ENCODE measurements at regions not wholly inside any gene's neighbourhood (a gene's known extent, or its start where the extent isn't known, plus 50 kb on each side); places are given as distances from the start of the nearest gene placed in this dataset.
"Not testable (repeated sequence)": the region's sequence is repeated elsewhere in the genome, so short reads cannot be mapped to it uniquely, and the experiment has no call there.

DNA sequence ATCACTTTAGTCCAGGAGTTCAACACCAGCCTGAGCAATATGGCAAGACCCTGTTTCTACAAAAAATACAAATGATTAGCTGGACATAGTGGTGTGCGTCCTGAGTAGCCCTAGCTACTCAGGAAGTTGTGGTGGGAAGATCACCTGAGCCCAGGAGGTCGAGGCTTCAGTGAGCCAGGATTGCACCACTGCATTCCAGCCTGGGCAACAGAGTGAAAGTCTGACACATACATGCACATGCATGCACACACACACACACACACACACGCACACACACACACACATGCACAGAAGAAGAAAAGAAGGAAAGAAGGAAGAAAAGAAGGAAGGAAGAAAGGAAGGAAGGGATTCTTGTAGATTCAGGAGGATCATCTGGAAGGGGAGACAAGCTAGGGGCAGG lies 104.4 kb upstream of the USP25 start:
- ChIA-PET POLR2A (no interaction called here), CTCF (interaction anchor here (0.6 kb wide), 1 partner anchor 1761 kb away, joined by 3 read pairs; no protein-coding TSS in a partner anchor)

DNA sequence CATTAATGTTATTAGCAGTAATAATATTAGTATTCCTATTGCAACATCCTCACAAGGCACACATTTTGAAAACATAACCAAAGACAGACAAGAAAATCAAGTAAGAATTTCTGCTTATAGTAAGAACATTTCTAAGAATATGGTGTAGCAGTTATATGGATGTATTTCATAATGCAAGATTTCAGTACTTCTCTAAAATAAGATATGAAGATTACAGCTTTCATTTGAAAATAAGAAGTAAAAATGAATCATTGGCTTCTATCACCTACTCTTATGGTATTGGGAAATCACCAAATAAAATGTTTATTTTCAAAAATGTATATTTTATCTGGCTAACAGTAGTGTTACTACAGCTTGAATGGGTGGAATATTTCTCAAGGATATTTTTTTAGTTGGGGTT lies 103.8 kb upstream of the USP25 start:
- CTCF ChIA-PET: no interaction called here
- POLR2A ChIA-PET: no interaction called here

DNA sequence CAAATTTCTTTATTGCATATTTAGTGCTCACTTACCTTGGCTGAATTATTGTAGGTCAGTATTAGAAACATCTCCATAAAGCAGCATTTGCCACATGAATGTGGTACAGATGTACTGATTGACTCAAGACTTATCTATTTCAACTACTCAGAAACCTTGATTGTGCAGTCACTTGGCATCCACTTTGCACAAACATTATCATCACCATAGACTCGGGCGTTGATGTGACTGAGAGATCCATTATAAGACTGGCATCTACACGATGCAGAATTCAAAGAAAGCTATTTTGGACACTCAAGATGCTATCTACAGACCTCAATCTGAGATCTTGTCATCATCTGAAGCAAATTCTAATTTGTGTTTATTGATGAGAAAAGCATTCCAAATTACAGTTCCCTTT lies 102.8 kb upstream of the USP25 start:
- POLR2A ChIA-PET: no interaction called here
- CTCF ChIA-PET: no interaction called here

DNA sequence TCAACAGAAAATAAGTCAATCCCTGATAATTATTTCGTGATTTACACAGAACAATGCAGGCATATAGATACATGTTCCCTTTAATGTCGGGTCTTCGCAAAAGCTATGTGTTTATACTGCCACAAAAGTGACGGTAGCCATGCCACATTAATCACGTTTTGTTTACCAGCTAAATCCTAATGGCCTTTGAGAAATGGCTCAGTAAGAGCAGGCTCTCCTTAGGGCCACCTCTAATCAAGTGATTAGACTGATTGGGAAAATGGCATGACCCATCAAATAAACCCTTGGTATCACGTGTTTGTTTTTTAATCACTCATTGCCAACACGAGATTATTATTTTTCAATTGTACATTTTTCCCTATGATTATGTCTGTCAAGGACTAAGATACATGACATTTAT lies 102.0 kb upstream of the USP25 start:
- ChIA-PET POLR2A (no interaction called here), CTCF (no interaction called here)

DNA sequence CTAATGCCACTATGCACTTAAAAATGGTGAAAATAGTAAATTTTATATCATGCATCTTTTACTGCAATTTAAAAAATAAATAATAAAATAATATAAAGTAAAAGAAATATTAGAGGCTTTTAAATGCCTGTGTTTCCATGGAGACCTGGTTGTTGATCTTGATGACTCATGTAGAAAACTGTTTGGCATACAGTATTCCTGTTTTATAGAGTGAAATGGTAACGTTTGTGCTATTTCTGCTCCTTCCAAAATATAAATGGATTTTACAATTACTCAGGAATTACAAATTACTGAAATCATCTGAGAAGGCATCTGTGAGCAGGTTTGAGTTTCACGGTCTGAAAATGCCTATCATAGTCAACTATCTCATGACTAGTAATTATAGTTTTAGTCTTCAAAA lies 98.4 kb upstream of the USP25 start:
- ChIA-PET POLR2A (no interaction called here), CTCF (no interaction called here)

DNA sequence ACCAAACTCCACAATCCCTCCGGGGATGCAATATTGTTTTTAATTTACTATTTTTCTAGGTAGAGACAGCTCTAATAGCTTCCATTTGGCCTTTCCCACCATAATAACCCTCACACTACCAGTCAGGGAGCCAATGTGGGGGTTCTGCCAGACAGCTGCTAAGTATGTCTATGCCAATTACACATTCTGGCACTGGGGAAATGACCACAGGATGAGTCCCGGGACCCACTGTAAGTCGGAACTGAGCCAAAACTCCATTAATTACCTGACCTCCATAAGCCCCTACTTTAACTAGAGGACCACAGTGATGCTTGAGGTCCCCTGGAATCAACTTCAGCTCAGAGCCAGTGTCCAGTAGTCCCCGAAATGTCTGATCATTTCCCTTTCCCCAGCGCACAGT lies 95.2 kb upstream of the USP25 start:
- CTCF ChIA-PET, POLR2A ChIA-PET: not testable (repeated sequence)

DNA sequence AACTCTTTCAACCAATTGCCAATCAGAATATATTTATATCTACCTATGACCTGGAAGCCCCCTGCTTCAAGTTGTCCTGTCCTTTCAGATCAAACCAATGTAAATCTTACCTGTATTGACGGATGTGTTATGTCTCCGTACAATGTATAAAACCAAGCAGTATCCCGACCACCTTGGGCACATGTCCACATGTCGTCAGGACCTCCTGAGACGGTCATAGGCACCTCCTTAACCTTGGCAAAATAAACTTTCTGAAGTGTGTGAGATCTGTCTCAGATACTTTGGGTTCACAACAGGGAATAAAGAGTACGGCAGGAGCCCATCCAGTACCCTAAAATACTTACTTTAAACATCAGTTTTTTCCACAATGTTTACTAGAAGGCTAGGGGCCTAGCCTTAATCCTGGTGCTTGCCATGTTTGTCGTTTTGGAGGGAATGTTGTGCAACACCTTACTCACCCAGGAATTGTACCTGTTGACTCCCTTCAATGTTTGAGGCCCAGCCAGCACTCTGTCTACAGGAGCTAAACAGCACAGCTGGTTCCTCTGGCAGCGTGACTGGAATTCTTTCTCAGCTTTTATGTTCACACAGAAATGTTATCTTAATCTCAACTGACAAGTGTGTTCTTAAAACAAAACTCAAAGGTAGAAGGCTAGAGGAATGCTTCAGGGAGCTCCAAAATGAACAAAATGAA lies 90.8 kb upstream of the USP25 start:
- POLR2A ChIA-PET: no interaction called here

DNA sequence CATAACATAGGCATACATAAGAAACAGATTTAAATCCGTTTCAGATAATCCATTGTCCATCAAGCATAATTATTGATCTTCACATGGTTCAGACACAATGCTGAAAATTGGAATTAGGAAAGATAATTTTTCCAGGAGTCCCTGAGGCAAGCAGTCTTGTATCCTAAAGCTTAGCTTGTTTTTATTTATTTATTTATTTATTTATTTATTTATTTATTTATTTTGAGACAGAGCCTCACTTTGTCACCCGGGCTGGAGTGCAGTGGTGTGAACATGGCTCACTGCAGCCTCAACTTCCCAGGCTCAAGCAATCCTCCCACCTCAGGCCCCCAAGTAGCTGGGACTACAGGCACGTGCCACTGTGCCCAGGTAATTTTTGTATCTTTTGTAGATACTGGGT lies 89.7 kb upstream of the USP25 start:
- CTCF ChIA-PET: interaction anchor here (1.0 kb wide), 1 partner anchor 39 kb away, joined by 3 read pairs; no protein-coding TSS in a partner anchor
- POLR2A ChIA-PET: not testable (repeated sequence)

More for the DNA sequence above, 90.8 kb upstream of the USP25 start:
- CTCF ChIA-PET: interaction anchor here (1.0 kb wide), 1 partner anchor 41 kb away, joined by 3 read pairs; no protein-coding TSS in a partner anchor

DNA sequence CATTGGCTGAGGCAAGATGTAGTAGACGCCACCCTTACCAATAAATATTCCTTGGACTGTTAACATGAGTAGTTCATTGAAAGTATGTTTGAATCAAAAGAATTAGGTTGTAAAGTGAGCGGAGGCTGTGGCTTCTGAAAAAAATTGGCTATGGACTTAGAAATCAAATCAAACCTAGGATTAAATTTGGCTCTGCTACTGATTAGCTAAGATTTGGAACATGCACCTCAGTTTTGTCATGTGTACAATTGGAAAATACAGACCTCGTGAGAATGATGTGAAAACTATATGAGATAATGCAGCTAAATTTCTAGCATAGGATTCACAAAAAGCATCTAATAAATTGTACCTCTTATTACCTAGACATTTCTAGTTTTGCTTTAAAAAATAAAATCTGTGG lies 85.3 kb upstream of the USP25 start:
- CTCF ChIA-PET: no interaction called here
- POLR2A ChIA-PET: no interaction called here

DNA sequence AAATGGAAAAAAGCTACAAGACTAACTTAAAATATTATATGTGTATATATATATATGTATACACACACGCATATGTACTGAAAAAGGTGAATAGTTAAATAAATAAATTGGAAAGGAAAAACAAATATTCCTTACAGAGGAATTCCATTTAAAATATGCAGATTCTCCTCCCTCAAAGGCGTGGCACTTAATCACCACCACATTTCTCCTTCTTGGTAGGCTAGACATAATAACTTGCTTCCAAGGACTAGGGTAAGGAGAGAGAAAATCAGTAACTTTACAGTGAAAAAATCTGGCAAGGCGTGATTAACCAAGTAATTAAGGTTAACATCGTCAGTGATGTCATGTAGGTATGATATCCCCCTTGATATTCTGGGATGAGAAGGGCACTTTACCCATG lies 84.0 kb upstream of the USP25 start:
- CTCF ChIA-PET: no interaction called here
- POLR2A ChIA-PET: no interaction called here

DNA sequence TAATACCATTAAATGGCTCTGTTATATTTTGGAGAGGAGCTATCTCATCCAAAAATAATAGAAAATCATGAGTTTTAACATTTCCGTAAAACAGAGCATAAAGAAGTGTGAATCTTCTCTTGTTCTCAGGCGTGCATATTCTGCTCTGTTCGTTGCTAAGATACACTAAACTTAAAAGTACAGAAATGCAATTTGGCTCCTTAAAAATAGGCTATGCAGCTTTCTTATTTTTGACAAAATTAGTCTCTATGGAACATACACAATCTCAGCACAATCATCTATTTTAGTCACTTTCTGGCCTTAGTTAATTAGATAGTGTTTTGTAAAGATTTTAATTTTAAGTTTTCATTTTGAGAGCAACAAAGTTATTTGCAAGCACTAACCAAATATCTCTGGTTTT lies 79.0 kb upstream of the USP25 start:
- CTCF ChIA-PET: no interaction called here

DNA sequence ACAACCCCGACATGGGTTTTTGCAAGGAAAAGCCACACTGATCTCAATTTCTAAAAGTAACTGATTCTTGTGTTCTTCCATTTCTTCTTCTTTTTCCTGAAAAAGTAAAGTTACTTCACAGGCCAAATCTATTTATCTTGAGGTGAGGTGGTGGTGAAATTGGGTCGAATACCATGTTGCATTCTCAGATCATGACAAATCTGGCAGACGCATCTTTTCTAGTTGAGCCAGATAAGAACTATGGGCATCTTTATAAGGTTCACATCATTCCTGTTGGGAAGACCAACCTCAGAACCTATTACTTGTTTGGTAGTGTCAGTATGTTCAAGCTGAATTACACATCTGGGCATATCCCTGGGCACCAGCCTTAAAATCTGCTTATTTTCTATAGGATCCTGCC lies 78.6 kb upstream of the USP25 start:
- POLR2A ChIA-PET: no interaction called here
- CTCF ChIA-PET: no interaction called here

More for the DNA sequence above, 79.0 kb upstream of the USP25 start:
- POLR2A ChIA-PET: no interaction called here

DNA sequence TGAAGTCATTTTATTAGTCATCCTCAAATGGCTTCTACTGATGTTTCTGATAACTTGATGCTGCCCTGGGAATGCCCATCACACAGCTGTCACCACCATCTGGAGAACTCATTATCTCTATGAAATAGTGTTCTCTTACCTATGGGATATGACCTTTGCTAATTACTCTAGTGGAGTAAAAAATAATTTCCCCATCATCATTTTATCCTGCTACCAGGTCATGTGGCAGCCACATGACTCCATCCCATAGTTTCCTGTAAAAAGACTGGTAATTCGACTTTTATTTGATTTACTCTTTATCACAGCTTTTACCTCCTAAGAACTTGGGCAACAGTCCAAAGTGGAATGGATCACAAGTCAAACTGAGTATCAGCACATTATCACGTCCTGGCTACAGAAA lies 76.1 kb upstream of the USP25 start:
- ChIA-PET POLR2A (no interaction called here), CTCF (no interaction called here)

DNA sequence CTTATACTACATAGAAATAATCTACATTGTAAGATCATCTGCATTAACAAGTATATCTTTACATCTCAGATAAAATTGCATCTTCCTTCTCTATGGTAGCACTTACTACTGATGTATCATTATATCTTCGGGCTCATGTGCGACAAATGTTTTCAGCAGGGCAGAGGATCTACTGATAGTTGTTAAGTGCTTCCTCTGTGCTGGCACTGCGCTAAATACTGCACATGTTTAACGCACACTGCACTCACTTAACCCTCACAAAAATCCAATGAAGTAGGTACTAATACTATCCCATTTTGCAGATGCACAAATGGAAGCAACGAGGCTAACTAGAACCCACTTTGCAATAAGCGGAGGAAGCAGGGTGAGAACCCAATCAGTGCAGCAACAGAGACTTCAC lies 75.6 kb upstream of the USP25 start:
- CTCF ChIA-PET: no interaction called here
- POLR2A ChIA-PET: no interaction called here

DNA sequence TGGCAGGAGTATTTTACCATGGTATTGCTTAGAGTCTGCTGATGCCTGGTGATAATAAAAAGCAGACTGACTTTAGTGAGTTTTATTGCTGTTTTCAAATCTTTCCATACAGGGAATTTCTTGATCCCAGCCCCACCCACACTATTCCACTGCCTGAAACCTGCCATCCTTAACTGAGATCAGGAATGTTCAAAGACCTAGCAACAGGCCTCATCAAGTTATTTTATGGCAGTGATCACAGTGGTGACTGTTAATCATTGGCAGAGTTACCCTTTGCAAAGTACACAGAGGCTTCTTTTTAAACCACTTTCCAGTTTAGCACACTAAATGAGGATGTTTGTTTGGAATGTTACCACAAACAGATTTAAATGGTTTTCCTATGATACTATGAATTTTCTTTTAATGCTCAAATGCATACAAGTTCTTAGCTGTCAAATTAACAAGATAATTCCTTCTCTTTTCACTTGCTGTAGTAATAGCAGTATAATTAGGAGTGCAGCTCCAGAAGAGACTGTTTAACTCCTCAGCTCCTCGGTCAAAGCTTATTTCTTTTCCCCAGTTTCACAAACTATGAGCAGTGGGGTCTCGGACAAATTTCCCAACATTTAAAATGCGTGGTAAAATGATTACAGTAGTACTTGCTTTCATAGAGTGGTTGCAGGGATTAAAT lies 69.9 kb upstream of the USP25 start:
- POLR2A ChIA-PET: no interaction called here

DNA sequence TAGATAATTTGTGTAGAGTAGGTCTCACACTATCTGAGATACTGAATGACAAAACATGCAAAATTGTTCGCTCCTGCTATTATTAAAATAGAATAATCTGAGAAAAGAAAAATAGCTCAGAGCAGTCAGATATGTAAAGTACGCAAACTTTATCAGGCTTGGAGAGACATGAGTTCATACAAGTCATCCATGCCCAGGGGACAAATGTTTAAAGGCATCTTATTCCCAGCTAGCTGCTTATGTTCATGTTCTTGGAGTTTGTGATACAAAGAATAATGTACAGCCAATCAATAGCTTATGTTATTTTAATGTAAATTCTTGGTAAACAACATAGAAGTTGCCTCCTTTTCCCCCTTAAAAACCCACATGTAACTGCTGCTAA lies 69.4 kb upstream of the USP25 start:
- POLR2A ChIA-PET: no interaction called here
- CTCF ChIA-PET: no interaction called here

More for the DNA sequence above, 69.9 kb upstream of the USP25 start:
- CTCF ChIA-PET: no interaction called here

DNA sequence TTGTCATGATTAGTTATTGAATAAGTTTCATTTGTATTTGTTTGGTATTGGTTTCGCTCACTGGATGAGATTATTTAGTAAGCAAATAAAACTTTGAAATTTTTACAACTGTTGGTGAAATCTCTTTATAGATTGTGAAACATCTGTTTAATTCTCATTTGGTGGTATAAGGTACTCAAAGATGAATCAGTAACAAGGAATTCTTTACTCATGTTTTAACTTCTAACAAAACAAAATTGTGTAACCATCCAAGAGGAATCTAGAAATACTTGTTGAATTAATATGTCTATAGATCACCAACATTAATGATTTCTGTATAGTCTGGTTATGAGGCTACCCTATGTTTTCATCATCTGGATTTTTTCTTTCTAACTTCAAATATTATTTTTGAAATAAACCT lies 62.8 kb upstream of the USP25 start:
- ChIA-PET POLR2A (no interaction called here), CTCF (no interaction called here)

DNA sequence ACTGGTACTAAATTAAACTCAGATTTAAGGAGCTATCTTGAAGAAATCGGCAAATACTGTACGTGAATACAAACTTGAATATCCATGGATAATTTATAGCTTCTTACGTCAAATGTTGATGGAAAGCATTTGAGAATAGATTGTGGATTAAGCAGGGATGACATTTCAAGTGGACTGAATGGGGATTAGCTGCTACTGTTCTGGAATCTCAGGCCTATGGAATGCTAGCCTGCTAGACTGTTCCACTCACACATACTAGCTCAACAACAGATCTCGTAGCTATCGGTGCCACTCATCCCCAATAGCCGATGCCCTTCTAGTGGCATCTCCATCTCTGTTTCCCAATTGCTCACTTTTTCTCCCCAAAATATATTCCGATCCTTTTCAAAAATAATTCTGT lies 62.0 kb upstream of the USP25 start:
- POLR2A ChIA-PET: no interaction called here
- CTCF ChIA-PET: no interaction called here

DNA sequence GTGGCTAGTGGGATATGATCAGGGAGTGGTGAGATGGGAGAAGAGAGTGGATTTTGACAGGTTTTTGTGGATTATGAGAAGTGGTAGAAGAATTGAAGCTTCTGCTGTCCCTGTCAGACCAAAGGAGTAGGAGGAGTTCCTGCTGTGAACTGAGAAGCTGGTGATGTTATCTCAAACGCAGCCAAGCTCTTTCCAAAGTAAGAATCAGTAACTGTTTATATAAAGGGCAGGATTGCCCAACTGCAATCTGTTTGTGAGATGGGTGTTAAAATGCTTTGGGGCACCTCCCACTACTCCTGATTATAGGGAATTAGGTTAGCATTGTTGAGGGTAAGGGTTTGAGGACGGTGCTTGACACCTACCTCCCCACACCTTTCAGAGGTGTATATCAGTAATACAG lies 60.5 kb upstream of the USP25 start:
- CTCF ChIA-PET: no interaction called here

DNA sequence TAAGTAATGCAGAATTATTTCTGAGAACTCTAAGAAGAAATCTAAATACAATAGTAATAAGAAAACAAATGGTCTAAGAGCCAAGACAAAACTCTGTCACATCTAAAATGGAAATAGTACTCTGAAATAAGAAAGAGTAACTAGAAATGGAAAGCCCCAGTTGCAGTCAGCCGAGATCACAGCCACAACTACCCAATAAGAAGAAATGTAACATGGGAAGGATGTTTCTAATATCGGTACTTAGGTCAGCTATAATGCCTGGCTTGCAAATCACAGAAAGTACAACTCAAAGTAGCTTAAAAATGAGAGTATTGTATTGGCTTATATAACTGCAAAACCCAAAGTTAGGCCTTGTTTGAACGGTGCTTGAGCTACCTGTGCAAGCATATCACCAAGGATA lies 58.6 kb upstream of the USP25 start:
- CTCF ChIA-PET: no interaction called here
- POLR2A ChIA-PET: interaction anchor here (0.6 to 1.1 kb wide), 2 partner anchors 206 to 1092 kb away, joined by 3 to 4 read pairs; no protein-coding TSS in a partner anchor

More for the DNA sequence above, 60.5 kb upstream of the USP25 start:
- POLR2A ChIA-PET: no interaction called here

DNA sequence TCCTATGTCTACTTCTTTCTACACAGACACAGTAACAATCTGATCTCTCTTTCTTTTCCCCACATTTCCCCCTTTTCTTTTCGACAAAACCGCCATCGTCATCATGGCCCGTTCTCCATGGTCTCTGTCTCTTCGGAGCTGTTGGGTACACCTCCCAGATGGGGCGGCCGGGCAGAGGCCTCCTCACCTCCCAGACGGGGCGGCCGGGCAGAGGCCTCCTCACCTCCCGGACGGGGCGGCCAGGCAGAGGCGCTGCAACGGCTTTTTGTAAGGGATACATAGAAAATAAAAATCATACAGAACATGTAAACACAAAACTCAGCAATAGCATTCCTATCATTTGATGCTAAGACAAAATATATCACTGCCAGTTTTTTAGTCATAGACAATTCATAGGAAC lies 57.2 kb upstream of the USP25 start:
- CTCF ChIA-PET: not testable (repeated sequence)

DNA sequence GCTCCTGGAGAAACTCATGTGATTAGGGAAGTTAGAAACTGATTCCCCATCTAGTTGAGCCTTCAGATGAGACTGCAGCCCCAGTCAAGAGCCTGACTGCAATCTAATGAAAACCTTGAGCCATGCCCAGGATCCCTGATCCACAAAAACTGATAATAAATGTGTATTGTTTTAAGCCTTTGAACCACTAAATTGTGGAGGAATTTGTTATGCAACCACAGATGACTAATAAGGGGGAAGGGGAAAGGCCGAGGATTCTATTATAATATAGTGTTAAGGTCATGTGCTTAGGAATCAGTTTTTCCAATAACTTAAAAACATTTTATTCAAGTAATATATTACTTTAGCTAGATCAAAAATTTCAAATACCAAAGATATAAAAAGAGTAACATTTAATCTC lies 52.8 kb upstream of the USP25 start:
- CTCF ChIA-PET: interaction anchor here (0.6 kb wide), 1 partner anchor 482 kb away, joined by 3 read pairs; no protein-coding TSS in a partner anchor
- POLR2A ChIA-PET: no interaction called here

More for the DNA sequence above, 57.2 kb upstream of the USP25 start:
- POLR2A ChIA-PET: not testable (repeated sequence)

Measured in activated CD8-positive, alpha-beta memory T cell treated with anti-CD3 and anti-CD28 coated beads for 36 hours (primary cell).